Testis (tissue), 2 donors: ENCODE measurements at regions not wholly inside any gene's neighbourhood (a gene's known extent, or its start where the extent isn't known, plus 50 kb on each side); places are given as distances from the start of the nearest gene placed in this dataset.
"Not testable (repeated sequence)": the region's sequence is repeated elsewhere in the genome, so short reads cannot be mapped to it uniquely, and the experiment has no call there.

ENCODE experiments used
- CTCF ChIP-seq, 3 experiments: fragments of 450-650 bp in 2 of 3; fragments of 200-600 bp in 1 of 3; sonication (generic) in 1 of 3; IDR thresholded peaks; one replicate each; pipeline ENCODE4 v1.5.1; 2016 to 2019; ENCODE audit warnings: antibody characterized with exemption in 3 of 3, mild to moderate bottlenecking in 2 of 3, moderate library complexity in 1 of 3
- POLR2A ChIP-seq: fragments of 450-650 bp; IDR thresholded peaks from one replicate; pipeline ENCODE4 v1.6.1; 2017; ENCODE audit warnings: antibody characterized with exemption, mild to moderate bottlenecking, moderate library complexity

- not testable (repeated sequence) for TF ChIP-seq CTCF (IDR thresholded peaks at IDR 0.05); POLR2A
These were observed 299.5 kb upstream of the TSPY2 start for GRCh38 chrY:5946380-5947119.
